ENCODE measurements at regions not wholly inside any gene's neighbourhood (a gene's known extent, or its start where the extent isn't known, plus 50 kb on each side); places are given as distances from the start of the nearest gene placed in this dataset.
"Not testable (repeated sequence)": the region's sequence is repeated elsewhere in the genome, so short reads cannot be mapped to it uniquely, and the experiment has no call there.

DNA sequence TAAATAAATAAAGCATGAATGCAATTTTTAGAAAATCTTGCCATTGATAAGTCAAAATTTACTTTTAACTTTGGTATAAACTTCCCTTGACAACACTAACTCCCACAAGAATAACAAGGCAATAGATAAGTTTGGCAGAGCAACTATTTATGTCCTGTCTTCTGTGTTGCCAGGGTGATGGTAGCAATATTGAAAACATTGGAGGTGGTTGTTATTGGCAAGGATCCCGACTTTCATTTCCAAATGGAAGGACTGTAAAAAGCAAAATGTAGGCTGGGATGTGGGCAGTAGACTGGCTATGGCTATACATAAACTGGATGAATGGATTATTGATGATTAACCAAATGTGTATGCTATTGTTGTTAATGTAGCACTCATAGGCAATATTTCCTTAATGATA, 134.9 kb upstream of the CACNA2D1 start:
- H3K4me3 ChIP-seq (ENCODE audit: low read depth, low read length), result no peak overlapping the region
- peak; percentile 39 for DNase-seq (ENCODE audit: low read depth)

DNA sequence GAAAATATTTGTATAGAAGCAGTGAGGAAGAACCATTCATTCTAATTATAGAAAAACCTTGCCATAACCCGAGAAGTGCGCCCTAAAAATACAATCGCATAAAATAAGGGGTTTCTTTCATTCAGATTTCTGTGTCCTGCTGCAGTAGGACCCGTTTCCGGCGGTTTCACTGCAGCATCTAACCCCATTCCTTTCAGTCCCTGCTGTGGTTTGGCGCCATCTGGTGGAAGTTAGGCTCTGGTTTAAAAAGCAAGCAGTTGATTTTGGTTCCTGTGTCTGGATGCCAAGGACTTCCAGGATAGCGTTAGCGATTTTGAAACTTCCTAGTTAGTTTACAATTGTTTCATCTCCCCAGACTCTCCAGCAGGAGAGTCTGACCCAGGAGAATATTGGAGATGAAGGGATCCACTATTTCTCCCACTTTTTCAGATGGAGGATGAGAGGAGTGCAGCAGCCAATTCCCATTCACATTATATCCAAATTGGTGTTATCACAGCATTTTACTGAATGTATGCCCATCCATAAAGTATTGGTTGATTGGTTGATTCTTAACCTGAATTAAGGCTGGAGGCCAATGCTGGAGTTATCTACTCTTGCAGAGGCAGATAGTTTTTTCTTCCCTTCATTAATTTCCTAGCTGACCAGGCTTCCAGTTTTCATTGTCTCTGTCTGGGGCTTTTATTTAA, 128.8 kb upstream of the CACNA2D1 start:
- no peak overlapping the region for H3K4me3 ChIP-seq (ENCODE audit: low read depth, low read length)

GRCh38 chr7:82571047-82571446, 127.5 kb upstream of the CACNA2D1 start:
- DNase-seq (ENCODE audit: low read depth), result not testable (repeated sequence)

More for the DNA sequence above, 128.8 kb upstream of the CACNA2D1 start:
- peak; percentile 49 for DNase-seq (ENCODE audit: low read depth)

DNA sequence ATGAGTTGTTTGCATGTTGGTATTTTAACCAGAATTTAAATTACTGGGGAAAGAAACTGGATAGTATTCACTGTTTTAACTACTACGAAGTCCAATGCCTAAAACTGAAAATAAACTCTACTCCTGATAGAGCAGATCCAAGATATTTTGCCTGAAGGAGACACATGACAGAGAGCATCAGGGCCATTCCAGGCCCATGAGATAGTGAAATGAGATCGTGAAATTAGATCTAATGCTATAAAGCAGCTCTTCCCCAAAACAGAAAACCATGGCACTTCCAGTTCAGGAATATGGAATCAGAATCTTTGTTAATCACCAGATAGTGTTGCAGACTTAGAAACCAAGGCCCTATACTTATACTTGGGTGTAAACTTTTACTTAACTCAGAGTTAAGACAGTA, 124.3 kb upstream of the CACNA2D1 start:
- H3K4me3 ChIP-seq (ENCODE audit: low read depth, low read length), result no peak overlapping the region
- no peak for DNase-seq (ENCODE audit: low read depth)

More at GRCh38 chr7:82571047-82571446, 127.5 kb upstream of the CACNA2D1 start:
- not testable (repeated sequence) for H3K4me3 ChIP-seq (ENCODE audit: low read depth, low read length)

DNA sequence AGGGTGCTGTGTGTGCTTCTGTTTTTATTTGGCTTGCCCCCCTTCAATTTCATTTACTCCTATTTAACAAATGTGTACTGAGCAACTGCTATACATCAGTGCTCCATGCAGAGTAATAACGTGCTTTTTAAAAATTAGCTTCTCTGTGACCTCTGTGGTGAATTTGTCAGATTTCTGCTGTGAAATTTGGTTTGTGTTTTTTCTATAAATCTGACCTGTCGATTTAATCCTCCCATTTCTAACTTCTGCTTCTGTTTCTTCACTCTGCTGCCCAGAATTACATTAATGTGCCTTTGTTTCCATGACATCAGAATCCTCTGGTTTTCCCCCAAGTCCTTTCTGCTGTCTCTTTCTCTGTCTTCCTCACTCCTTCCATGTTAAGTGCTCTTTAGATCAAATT, 123.8 kb upstream of the CACNA2D1 start:
- no peak for DNase-seq (ENCODE audit: low read depth)
- no peak overlapping the region for H3K4me3 ChIP-seq (ENCODE audit: low read depth, low read length)

DNA sequence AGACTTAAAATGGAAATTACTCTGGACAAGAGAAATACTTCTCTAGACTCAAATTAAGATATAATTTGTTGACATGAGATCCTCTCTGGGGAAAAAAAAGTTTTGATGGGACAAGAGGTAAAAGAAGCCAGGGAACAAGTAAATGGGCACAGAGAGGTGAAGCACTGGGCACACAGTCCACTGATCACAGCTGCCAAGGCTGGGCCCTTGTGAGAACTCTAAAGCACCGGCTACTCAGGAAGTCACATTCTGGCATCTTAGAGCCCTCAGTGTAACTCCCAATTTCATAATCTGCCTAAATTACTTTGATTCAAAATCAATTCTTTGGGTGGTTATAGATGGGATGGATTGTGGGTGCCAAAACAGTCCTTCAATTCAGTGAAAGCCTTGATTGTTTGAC, 123.2 kb upstream of the CACNA2D1 start:
- H3K4me3 ChIP-seq (ENCODE audit: low read depth, low read length), result no peak overlapping the region
- no peak for DNase-seq (ENCODE audit: low read depth)

GRCh38 chr7:82562716-82563404, 119.3 kb upstream of the CACNA2D1 start:
- no peak overlapping the region for H3K4me3 ChIP-seq (ENCODE audit: low read depth, low read length)
- peak; percentile 52 for DNase-seq (ENCODE audit: low read depth)

DNA sequence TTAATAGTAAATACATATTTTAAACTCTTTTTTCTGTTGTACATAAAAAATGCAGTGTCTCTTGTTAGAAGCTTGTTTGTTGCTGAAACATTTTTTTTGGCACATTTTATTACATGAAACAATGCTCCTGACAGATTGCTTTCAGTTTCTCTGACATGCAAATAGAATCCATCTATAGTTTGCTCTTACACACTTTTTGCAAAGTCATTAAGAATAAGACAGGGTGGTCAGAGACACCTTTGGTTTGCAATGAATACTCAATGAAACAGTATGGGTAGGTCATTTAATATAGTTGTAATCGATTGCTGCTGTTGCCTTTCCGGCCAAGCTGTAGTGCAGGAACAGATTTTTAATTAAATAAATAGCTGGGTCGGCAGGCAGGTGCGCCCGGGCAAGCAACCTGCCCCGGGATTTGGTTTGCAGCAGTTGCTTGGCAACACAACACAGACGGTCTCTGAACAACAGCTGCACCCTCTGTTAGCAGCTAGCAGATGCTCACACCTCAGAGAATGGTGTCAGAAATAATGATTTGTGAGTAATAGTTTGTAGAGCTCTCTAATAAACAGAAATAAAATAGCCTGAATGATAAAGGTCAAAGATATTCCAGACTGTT, 115.7 kb upstream of the CACNA2D1 start:
- DNase-seq (ENCODE audit: low read depth), result no peak
- no peak overlapping the region for H3K4me3 ChIP-seq (ENCODE audit: low read depth, low read length)

- H3K4me3 ChIP-seq (ENCODE audit: low read depth, low read length), result no peak overlapping the region
- DNase-seq (ENCODE audit: low read depth), result no peak
Measured at GRCh38 chr7:82549616-82550285, 106.2 kb upstream of the CACNA2D1 start.

DNA sequence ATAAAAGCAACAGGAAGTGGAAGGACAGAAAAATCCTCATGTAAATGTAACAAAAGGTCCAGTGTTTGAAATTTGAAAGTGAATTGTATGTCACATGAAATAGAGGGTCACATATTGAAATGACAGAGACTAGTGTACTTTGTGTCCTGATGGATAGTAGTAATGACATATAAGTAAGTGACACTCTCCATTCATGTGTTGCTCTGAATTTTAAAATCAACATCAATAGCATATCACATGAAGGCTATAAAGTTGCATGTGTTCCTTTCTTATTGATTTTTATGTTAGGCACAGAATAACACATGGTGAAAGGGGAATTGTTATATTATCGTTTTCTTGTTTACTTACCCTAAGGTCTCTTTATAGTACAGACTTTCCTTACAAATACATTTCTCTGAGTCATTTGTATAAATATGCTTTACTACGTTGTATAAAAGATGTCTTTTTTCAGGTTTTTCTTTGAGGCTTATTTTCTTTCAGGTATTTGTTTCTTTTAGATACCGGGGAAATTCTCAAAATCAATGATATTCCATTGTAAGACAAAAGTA, 104.6 kb upstream of the CACNA2D1 start:
- H3K4me3 ChIP-seq (ENCODE audit: low read depth, low read length), result no peak overlapping the region
- no peak for DNase-seq (ENCODE audit: low read depth)

DNA sequence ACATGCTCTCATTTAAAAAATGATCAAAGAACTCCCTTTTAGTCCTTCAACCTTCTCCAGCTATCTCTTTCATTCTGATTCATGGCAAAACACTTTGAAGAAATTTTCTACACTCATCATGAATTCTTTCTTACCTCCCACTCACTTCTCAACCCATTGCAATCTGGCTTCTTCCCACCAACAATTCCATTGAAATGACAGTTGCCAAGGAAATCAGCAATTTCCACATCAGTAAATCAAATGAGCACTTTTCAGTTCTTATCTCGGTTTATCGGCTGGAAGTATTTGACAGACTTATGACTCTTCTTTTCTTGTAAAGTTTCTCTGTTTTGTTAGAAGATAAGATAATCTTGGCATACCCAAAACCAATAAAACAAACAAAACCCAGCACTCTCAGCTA, 99.1 kb upstream of the CACNA2D1 start:
- no peak for DNase-seq (ENCODE audit: low read depth)
- no peak overlapping the region for H3K4me3 ChIP-seq (ENCODE audit: low read depth, low read length)

DNA sequence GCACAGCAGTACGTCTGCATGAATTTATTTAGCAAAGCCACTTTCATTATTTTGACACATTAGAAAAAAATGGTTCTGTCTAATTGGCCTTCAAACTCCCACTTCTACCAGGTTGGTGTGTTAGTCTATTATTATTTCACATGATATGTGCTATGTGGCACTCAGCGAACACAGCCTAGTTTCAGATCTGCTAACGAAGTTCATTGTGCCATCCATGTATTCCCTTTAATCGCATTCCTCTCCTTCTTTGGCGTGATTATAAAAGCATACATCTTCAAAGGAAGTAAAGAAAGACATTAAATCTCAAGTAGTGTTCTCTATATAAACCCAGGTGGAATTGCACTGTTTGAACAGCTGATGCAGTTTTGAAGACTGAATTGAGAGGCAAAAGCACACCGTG, 96.4 kb upstream of the CACNA2D1 start:
- DNase-seq (ENCODE audit: low read depth), result no peak

GRCh38 chr7:82534684-82535083, 91.1 kb upstream of the CACNA2D1 start:
- H3K4me3 ChIP-seq (ENCODE audit: low read depth, low read length), result no peak overlapping the region
- no peak for DNase-seq (ENCODE audit: low read depth)

More for the DNA sequence above, 96.4 kb upstream of the CACNA2D1 start:
- H3K4me3 ChIP-seq (ENCODE audit: low read depth, low read length), result no peak overlapping the region

DNA sequence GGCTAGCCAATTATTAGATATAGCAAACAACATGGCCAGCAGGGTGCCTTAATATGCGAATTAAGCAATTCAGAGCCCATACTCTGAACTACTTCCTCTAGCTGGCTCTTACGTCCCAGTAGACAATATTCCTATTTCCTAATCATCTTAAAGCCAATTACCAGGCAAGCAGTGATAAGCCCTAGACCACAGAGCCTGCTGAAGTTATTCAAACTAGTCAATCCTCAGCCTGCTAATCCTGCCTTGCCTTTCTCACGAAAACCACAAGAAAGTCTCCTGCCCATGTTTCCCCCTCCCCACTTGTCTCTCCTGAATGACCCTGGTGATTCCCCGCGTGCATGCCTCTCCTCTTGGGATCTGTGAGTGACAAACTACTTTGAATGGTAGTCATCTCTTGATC, 86.8 kb upstream of the CACNA2D1 start:
- H3K4me3 ChIP-seq (ENCODE audit: low read depth, low read length), result no peak overlapping the region
- no peak for DNase-seq (ENCODE audit: low read depth)

DNA sequence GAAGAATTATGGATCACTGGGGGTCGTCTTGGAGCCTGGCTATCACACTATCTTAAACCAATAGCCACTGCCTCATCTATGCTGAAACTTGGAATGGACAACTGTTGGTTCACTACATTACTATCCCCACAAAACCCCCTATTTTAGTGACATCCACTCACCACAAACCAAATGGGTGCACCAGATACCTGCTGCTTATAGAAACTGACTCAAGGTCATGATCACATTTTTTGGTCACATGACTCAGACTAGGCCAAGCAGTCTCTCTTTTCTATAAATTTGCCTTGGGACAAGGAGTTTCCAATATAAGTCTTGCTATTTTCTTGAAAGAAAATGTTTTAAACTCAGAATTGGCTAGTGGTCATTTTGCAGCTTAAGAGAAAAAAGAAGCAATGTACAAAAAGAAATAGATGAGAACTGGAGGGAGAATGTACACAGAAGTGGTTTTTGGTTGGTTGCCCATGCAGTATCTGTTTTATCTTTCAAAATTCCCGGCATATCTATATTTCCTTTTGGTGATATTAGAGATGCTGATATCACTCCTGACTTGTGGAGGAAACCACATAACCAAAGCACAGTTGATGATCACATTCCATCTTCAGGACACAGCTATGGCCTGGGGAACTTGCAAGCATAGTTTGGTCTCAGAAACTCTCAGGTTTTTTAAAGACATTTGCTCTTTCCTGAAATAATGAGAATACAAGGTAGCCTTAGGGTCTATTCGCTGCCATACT, 85.2 kb upstream of the CACNA2D1 start:
- no peak overlapping the region for H3K4me3 ChIP-seq (ENCODE audit: low read depth, low read length)
- DNase-seq (ENCODE audit: low read depth), result no peak

- DNase-seq (ENCODE audit: low read depth), result peak; percentile 48
- no peak overlapping the region for H3K4me3 ChIP-seq (ENCODE audit: low read depth, low read length)
Measured at GRCh38 chr7:82527851-82528250, 84.3 kb upstream of the CACNA2D1 start.

GRCh38 chr7:82521906-82522445, 78.4 kb upstream of the CACNA2D1 start:
- no peak for DNase-seq (ENCODE audit: low read depth)
- no peak overlapping the region for H3K4me3 ChIP-seq (ENCODE audit: low read depth, low read length)

GRCh38 chr7:82517050-82517449, 73.5 kb upstream of the CACNA2D1 start:
- DNase-seq (ENCODE audit: low read depth), result no peak
- H3K4me3 ChIP-seq (ENCODE audit: low read depth, low read length), result no peak overlapping the region

- H3K4me3 ChIP-seq (ENCODE audit: low read depth, low read length), result no peak overlapping the region
- no peak for DNase-seq (ENCODE audit: low read depth)
Measured at GRCh38 chr7:82511542-82511941, 68.0 kb upstream of the CACNA2D1 start.
